ENCODE measurements at regions not wholly inside any gene's neighbourhood (a gene's known extent, or its start where the extent isn't known, plus 50 kb on each side); places are given as distances from the start of the nearest gene placed in this dataset.

- Mint-ChIP-seq H3K9me3 (peaks cover 13% of the 10 kb centered on the region), H3K36me3 (no peaks in the 10 kb centered on the region), H3K27me3 (no peaks in the 10 kb centered on the region), H3K4me1 (ENCODE audit: low read depth) (no peaks in the 10 kb centered on the region), H3K27ac (no peak overlapping the region), H3K4me3 (no peak overlapping the region)
- CTCF ChIA-PET: no interaction called here
- POLR2A ChIA-PET: no interaction called here
- no peak for DNase-seq
- intact Hi-C loops (cut with micrococcal nuclease): no loop called here
Observed at GRCh38 chr2:5230855-5231254, 461.3 kb upstream of the SOX11 start.

- no peaks in the 10 kb centered on the region for H3K36me3 Mint-ChIP-seq
- no peak overlapping the region for H3K4me3 Mint-ChIP-seq
- CTCF ChIA-PET: no interaction called here
- POLR2A ChIA-PET: no interaction called here
- no peaks in the 10 kb centered on the region for H3K27me3 Mint-ChIP-seq
- peaks cover 13% of the 10 kb centered on the region for H3K9me3 Mint-ChIP-seq
- DNase-seq: no peak
- no peaks in the 10 kb centered on the region for H3K4me1 Mint-ChIP-seq (ENCODE audit: low read depth)
- intact Hi-C loops (cut with micrococcal nuclease): no loop called here
- H3K27ac Mint-ChIP-seq: no peak overlapping the region
Observed at GRCh38 chr2:5231287-5231686, 460.9 kb upstream of the SOX11 start.

- no peak overlapping the region for H3K27ac Mint-ChIP-seq
- no peaks in the 10 kb centered on the region for H3K4me1 Mint-ChIP-seq (ENCODE audit: low read depth)
- H3K36me3 Mint-ChIP-seq: no peaks in the 10 kb centered on the region
- no peak for DNase-seq
- no peak overlapping the region for H3K4me3 Mint-ChIP-seq
- H3K9me3 Mint-ChIP-seq: peaks cover 15% of the 10 kb centered on the region
- POLR2A ChIA-PET: no interaction called here
- H3K27me3 Mint-ChIP-seq: no peaks in the 10 kb centered on the region
- intact Hi-C loops (cut with micrococcal nuclease): no loop called here
- CTCF ChIA-PET: no interaction called here
Observed at GRCh38 chr2:5234563-5234962, 457.6 kb upstream of the SOX11 start.

- CTCF ChIA-PET: no interaction called here
- H3K36me3 Mint-ChIP-seq: no peaks in the 10 kb centered on the region
- H3K4me3 Mint-ChIP-seq: no peak overlapping the region
- no peak for DNase-seq
- POLR2A ChIA-PET: no interaction called here
- no peaks in the 10 kb centered on the region for H3K27me3 Mint-ChIP-seq
- intact Hi-C loops (cut with micrococcal nuclease): no loop called here
- H3K4me1 Mint-ChIP-seq (ENCODE audit: low read depth): no peaks in the 10 kb centered on the region
- no peak overlapping the region for H3K27ac Mint-ChIP-seq
- peaks cover 12% of the 10 kb centered on the region for H3K9me3 Mint-ChIP-seq
Observed at GRCh38 chr2:5235701-5236100, 456.5 kb upstream of the SOX11 start.

GRCh38 chr2:5236249-5236648 is 455.9 kb upstream of the SOX11 start:
- no peak for DNase-seq
- no peaks in the 10 kb centered on the region for H3K4me1 Mint-ChIP-seq (ENCODE audit: low read depth)
- H3K27me3 Mint-ChIP-seq: no peaks in the 10 kb centered on the region
- CTCF ChIA-PET: no interaction called here
- no peak overlapping the region for H3K27ac Mint-ChIP-seq
- H3K4me3 Mint-ChIP-seq: no peak overlapping the region
- peaks cover 10% of the 10 kb centered on the region for H3K9me3 Mint-ChIP-seq
- POLR2A ChIA-PET: no interaction called here
- intact Hi-C loops (cut with micrococcal nuclease): no loop called here
- no peaks in the 10 kb centered on the region for H3K36me3 Mint-ChIP-seq

- no peak overlapping the region for H3K4me3 Mint-ChIP-seq
- ChIA-PET POLR2A (no interaction called here), CTCF (no interaction called here)
- H3K36me3 Mint-ChIP-seq: no peaks in the 10 kb centered on the region
- no peaks in the 10 kb centered on the region for H3K4me1 Mint-ChIP-seq (ENCODE audit: low read depth)
- no peak overlapping the region for H3K27ac Mint-ChIP-seq
- H3K9me3 Mint-ChIP-seq: peaks cover 9% of the 10 kb centered on the region
- no peaks in the 10 kb centered on the region for H3K27me3 Mint-ChIP-seq
- intact Hi-C loops (cut with micrococcal nuclease): no loop called here
- DNase-seq: no peak
Observed at GRCh38 chr2:5242751-5243150, 449.4 kb upstream of the SOX11 start.

GRCh38 chr2:5250482-5250881 is 441.7 kb upstream of the SOX11 start:
- Mint-ChIP-seq H3K4me3 (no peak overlapping the region), H3K27ac (no peak overlapping the region), H3K27me3 (no peaks in the 10 kb centered on the region), H3K36me3 (no peaks in the 10 kb centered on the region), H3K4me1 (ENCODE audit: low read depth) (no peaks in the 10 kb centered on the region), H3K9me3 (peaks cover 19% of the 10 kb centered on the region)
- ChIA-PET CTCF (no interaction called here), POLR2A (no interaction called here)
- DNase-seq: no peak
- intact Hi-C loops (cut with micrococcal nuclease): no loop called here

GRCh38 chr2:5253263-5253662 is 438.9 kb upstream of the SOX11 start:
- no peaks in the 10 kb centered on the region for H3K36me3 Mint-ChIP-seq
- intact Hi-C loops (cut with micrococcal nuclease): no loop called here
- CTCF ChIA-PET: no interaction called here
- no peak overlapping the region for H3K4me3 Mint-ChIP-seq
- H3K9me3 Mint-ChIP-seq: peaks cover 19% of the 10 kb centered on the region
- DNase-seq: no peak
- H3K4me1 Mint-ChIP-seq (ENCODE audit: low read depth): no peaks in the 10 kb centered on the region
- POLR2A ChIA-PET: no interaction called here
- no peaks in the 10 kb centered on the region for H3K27me3 Mint-ChIP-seq
- no peak overlapping the region for H3K27ac Mint-ChIP-seq

- intact Hi-C loops (cut with micrococcal nuclease): loop anchor here (5.0 kb wide), 1 partner anchor 577 kb away; no protein-coding TSS in a partner anchor
- ChIA-PET POLR2A (no interaction called here), CTCF (no interaction called here)
- H3K9me3 Mint-ChIP-seq: peaks cover 21% of the 10 kb centered on the region
- DNase-seq: no peak
- H3K4me3 Mint-ChIP-seq: no peak overlapping the region
- no peaks in the 10 kb centered on the region for H3K4me1 Mint-ChIP-seq (ENCODE audit: low read depth)
- no peak overlapping the region for H3K27ac Mint-ChIP-seq
- no peaks in the 10 kb centered on the region for H3K27me3 Mint-ChIP-seq
- no peaks in the 10 kb centered on the region for H3K36me3 Mint-ChIP-seq
Observed at GRCh38 chr2:5254791-5255332, 437.3 kb upstream of the SOX11 start.

GRCh38 chr2:5263291-5263690 is 428.9 kb upstream of the SOX11 start:
- intact Hi-C loops (cut with micrococcal nuclease): no loop called here
- H3K4me3 Mint-ChIP-seq: no peak overlapping the region
- no peak for DNase-seq
- H3K4me1 Mint-ChIP-seq (ENCODE audit: low read depth): no peaks in the 10 kb centered on the region
- H3K27me3 Mint-ChIP-seq: no peaks in the 10 kb centered on the region
- no peaks in the 10 kb centered on the region for H3K36me3 Mint-ChIP-seq
- H3K9me3 Mint-ChIP-seq: peaks cover 22% of the 10 kb centered on the region
- ChIA-PET CTCF (no interaction called here), POLR2A (no interaction called here)
- no peak overlapping the region for H3K27ac Mint-ChIP-seq

- no peak overlapping the region for H3K27ac Mint-ChIP-seq
- H3K27me3 Mint-ChIP-seq: no peaks in the 10 kb centered on the region
- H3K36me3 Mint-ChIP-seq: no peaks in the 10 kb centered on the region
- H3K4me3 Mint-ChIP-seq: no peak overlapping the region
- ChIA-PET POLR2A (no interaction called here), CTCF (no interaction called here)
- DNase-seq: no peak
- intact Hi-C loops (cut with micrococcal nuclease): no loop called here
- no peaks in the 10 kb centered on the region for H3K4me1 Mint-ChIP-seq (ENCODE audit: low read depth)
- peaks cover 28% of the 10 kb centered on the region for H3K9me3 Mint-ChIP-seq
Observed at GRCh38 chr2:5264361-5264760, 427.8 kb upstream of the SOX11 start.

- POLR2A ChIA-PET: no interaction called here
- intact Hi-C loops (cut with micrococcal nuclease): no loop called here
- no peak overlapping the region for H3K4me3 Mint-ChIP-seq
Observed at GRCh38 chr2:5285061-5285460, 407.1 kb upstream of the SOX11 start.

GRCh38 chr2:5285872-5286769 is 406.1 kb upstream of the SOX11 start:
- Mint-ChIP-seq H3K27me3 (no peaks in the 10 kb centered on the region), H3K36me3 (no peaks in the 10 kb centered on the region), H3K4me3 (no peak overlapping the region), H3K9me3 (peaks cover 2% of the 10 kb centered on the region), H3K4me1 (ENCODE audit: low read depth) (no peaks in the 10 kb centered on the region), H3K27ac (no peak overlapping the region)
- ChIA-PET CTCF (no interaction called here), POLR2A (no interaction called here)
- no peak for DNase-seq
- intact Hi-C loops (cut with micrococcal nuclease): no loop called here

More at GRCh38 chr2:5285061-5285460, 407.1 kb upstream of the SOX11 start:
- no peak for DNase-seq
- Mint-ChIP-seq H3K36me3 (no peaks in the 10 kb centered on the region), H3K27me3 (no peaks in the 10 kb centered on the region), H3K27ac (no peak overlapping the region), H3K9me3 (peaks cover 2% of the 10 kb centered on the region), H3K4me1 (ENCODE audit: low read depth) (no peaks in the 10 kb centered on the region)
- CTCF ChIA-PET: no interaction called here

All from activated CD4-positive, alpha-beta memory T cell treated with anti-CD3 and anti-CD28 coated beads for 36 hours (primary cell).